Esophagus squamous epithelium (tissue), 5 donors: ENCODE measurements at regions not wholly inside any gene's neighbourhood (a gene's known extent, or its start where the extent isn't known, plus 50 kb on each side); places are given as distances from the start of the nearest gene placed in this dataset.

ENCODE experiments used
- DNase-seq: peaks from one replicate; lab custom pipeline; 2025; lab: John Stamatoyannopoulos, UW
- H3K27ac ChIP-seq, 4 donors: fragments of 200-600 bp; sonication (generic); one replicate each; pipeline ENCODE4 v1.5.1; 2016 to 2019; ENCODE audit warnings: mild to moderate bottlenecking in 1 of 4
- H3K27me3 ChIP-seq, 4 donors: fragments of 200-600 bp; sonication (generic); 1 replicate in 3 of 4; 2 replicates in 1 of 4; pipeline versions ENCODE4 v1.5.1 to v1.6.0; 2017 to 2021; ENCODE audit warnings: antibody characterized with exemption in 1 of 4
- H3K36me3 ChIP-seq, 3 donors: fragments of 200-600 bp; sonication (generic); one replicate each; pipeline ENCODE4 v1.5.1; 2016 to 2019
- H3K4me1 ChIP-seq, 3 donors: fragments of 200-600 bp; sonication (generic); one replicate each; pipeline ENCODE4 v1.5.1; 2017 to 2019
- H3K4me3 ChIP-seq, 4 donors: fragments of 200-600 bp; sonication (generic); 1 replicate in 3 of 4; 2 replicates in 1 of 4; pipeline ENCODE4 v1.5.1; 2016 to 2019; ENCODE audit warnings: mild to moderate bottlenecking in 2 of 4, moderate library complexity in 1 of 4
- H3K9me3 ChIP-seq, 3 donors: fragments of 200-600 bp; sonication (generic); one replicate each; pipeline ENCODE4 v1.5.1; 2016 to 2019
- CTCF ChIP-seq, 6 experiments: fragments of 450-650 bp in 4 of 6; fragments of 200-600 bp in 2 of 6; sonication (generic) in 2 of 6; IDR thresholded peaks; one replicate each; pipeline ENCODE4 v1.5.1; 2016 to 2019; ENCODE audit warnings: antibody characterized with exemption in 6 of 6, mild to moderate bottlenecking in 4 of 6, moderate library complexity in 4 of 6
- POLR2A ChIP-seq, 4 donors: fragments of 450-650 bp; IDR thresholded peaks; one replicate each; pipeline ENCODE4 v1.6.1; 2017; ENCODE audit warnings: antibody characterized with exemption in 4 of 4, mild to moderate bottlenecking in 4 of 4, moderate library complexity in 3 of 4
- WGBS, 2 donors: methylation state at CpG; one replicate each; pipeline ENCODE4 v1.1.5; 2018; 5-methylcytosine and 5-hydroxymethylcytosine counted together
- intact Hi-C: fragments of 100-400 bp; cut with DNase I; formaldehyde crosslinking; loops from one replicate; pipeline ENCODE4 v1.15.0; 2022
- donor health status: DM: yes; HTN: yes; CAD: no.

- intact Hi-C loops: no loop called here
- no peak overlapping the region for H3K27ac ChIP-seq
- peaks cover 0 to 14% (median 0%) of the 10 kb centered on the region in 3 donors for H3K36me3 ChIP-seq
- TF ChIP-seq POLR2A (IDR thresholded peaks at IDR 0.05) (no peak), CTCF (IDR thresholded peaks at IDR 0.05) (no peak)
- 22 to 88% methylated on average over 1 of the region's 1 CpG for WGBS, 2 donors
- no peak overlapping the region for H3K4me3 ChIP-seq
- no peaks in the 10 kb centered on the region for H3K27me3 ChIP-seq
- peaks cover 0 to 12% (median 0%) of the 10 kb centered on the region in 3 donors for H3K4me1 ChIP-seq
- no peaks in the 10 kb centered on the region for H3K9me3 ChIP-seq
- no peak for DNase-seq
Observed at GRCh38 chr6:150773969-150774368, 91.5 kb upstream of the MTHFD1L start.

GRCh38 chr6:150775415-150776203, 89.9 kb upstream of the MTHFD1L start:
- peak overlapping the region in 1 of 4 donors; percentile 52 for H3K27ac ChIP-seq
- intact Hi-C loops: no loop called here
- no peak for TF ChIP-seq POLR2A (IDR thresholded peaks at IDR 0.05)
- TF ChIP-seq CTCF (IDR thresholded peaks at IDR 0.05): no peak
- H3K36me3 ChIP-seq: peaks cover 0 to 2% (median 0%) of the 10 kb centered on the region in 3 donors
- no peak for DNase-seq
- no peak overlapping the region for H3K4me3 ChIP-seq
- H3K27me3 ChIP-seq: no peaks in the 10 kb centered on the region
- 59 to 60% methylated on average over 9 of the region's 9 CpGs for WGBS, 2 donors
- H3K4me1 ChIP-seq: peaks cover 0 to 12% (median 0%) of the 10 kb centered on the region in 3 donors
- no peaks in the 10 kb centered on the region for H3K9me3 ChIP-seq

- H3K36me3 ChIP-seq: no peaks in the 10 kb centered on the region
- H3K4me3 ChIP-seq: no peak overlapping the region
- H3K9me3 ChIP-seq: no peaks in the 10 kb centered on the region
Observed at GRCh38 chr6:150777736-150778135, 87.8 kb upstream of the MTHFD1L start.

GRCh38 chr6:150783813-150784212, 81.7 kb upstream of the MTHFD1L start:
- 72 to 77% methylated on average over 2 of the region's 2 CpGs for WGBS, 2 donors
- DNase-seq: no peak
- Histone ChIP-seq H3K4me1 (peaks cover 0 to 18% (median 3%) of the 10 kb centered on the region in 3 donors), H3K4me3 (no peak overlapping the region), H3K27me3 (no peaks in the 10 kb centered on the region), H3K27ac (no peak overlapping the region), H3K9me3 (no peaks in the 10 kb centered on the region), H3K36me3 (no peaks in the 10 kb centered on the region)
- intact Hi-C loops: no loop called here
- no peak for TF ChIP-seq CTCF (IDR thresholded peaks at IDR 0.05)
- TF ChIP-seq POLR2A (IDR thresholded peaks at IDR 0.05): no peak

More at GRCh38 chr6:150777736-150778135, 87.8 kb upstream of the MTHFD1L start:
- Histone ChIP-seq H3K27ac (no peak overlapping the region), H3K27me3 (no peaks in the 10 kb centered on the region), H3K4me1 (peaks cover 0 to 12% (median 0%) of the 10 kb centered on the region in 3 donors)
- TF ChIP-seq POLR2A (IDR thresholded peaks at IDR 0.05) (no peak), CTCF (IDR thresholded peaks at IDR 0.05) (no peak)
- intact Hi-C loops: no loop called here
- WGBS, 2 donors: 87 to 91% methylated on average over 8 to 9 of the region's 9 CpGs
- no peak for DNase-seq

- Histone ChIP-seq H3K36me3 (no peaks in the 10 kb centered on the region), H3K4me1 (peaks cover 0 to 20% (median 3%) of the 10 kb centered on the region in 3 donors), H3K27ac (peak overlapping the region in 2 of 4 donors; percentile 12 to 31), H3K27me3 (no peaks in the 10 kb centered on the region), H3K4me3 (no peak overlapping the region), H3K9me3 (no peaks in the 10 kb centered on the region)
- no peak for DNase-seq
- intact Hi-C loops: no loop called here
- TF ChIP-seq CTCF (IDR thresholded peaks at IDR 0.05) (no peak), POLR2A (IDR thresholded peaks at IDR 0.05) (no peak)
- 73 to 75% methylated on average over 7 of the region's 7 CpGs for WGBS, 2 donors
Observed at GRCh38 chr6:150787429-150787828, 78.1 kb upstream of the MTHFD1L start.
